ENCODE measurements at regions not wholly inside any gene's neighbourhood (a gene's known extent, or its start where the extent isn't known, plus 50 kb on each side); places are given as distances from the start of the nearest gene placed in this dataset.

DNA sequence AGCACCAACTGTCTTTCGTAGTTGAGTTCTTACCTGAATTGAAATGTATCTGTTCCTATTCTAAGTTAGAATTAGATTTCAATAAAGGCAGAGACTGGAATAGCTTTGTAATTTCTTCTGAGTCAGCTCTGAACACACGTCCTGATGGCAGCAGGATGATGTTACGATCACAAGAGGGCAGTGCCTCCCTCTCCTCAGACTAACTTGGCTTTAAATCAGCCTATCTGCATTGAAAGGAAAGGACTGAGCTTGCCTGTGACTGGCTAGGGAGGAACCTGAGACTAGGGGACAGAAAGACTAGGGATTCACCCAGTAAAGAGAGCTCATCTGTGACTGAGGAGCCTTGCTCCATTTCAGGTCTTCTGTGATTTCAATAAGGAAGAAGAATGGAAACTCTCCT is 323.7 kb upstream of the OR4E1 start:
- H3K9me3 ChIP-seq: no peaks in the 10 kb centered on the region
- H3K36me3 ChIP-seq: no peaks in the 10 kb centered on the region
- 29 to 39% (median 34%) methylated on average over 3 of the region's 3 CpGs for WGBS, 5 donors
- no peak overlapping the region for H3K27ac ChIP-seq
- TF ChIP-seq EP300 (IDR thresholded peaks at IDR 0.05): no peak
- TF ChIP-seq, protein P1, sequence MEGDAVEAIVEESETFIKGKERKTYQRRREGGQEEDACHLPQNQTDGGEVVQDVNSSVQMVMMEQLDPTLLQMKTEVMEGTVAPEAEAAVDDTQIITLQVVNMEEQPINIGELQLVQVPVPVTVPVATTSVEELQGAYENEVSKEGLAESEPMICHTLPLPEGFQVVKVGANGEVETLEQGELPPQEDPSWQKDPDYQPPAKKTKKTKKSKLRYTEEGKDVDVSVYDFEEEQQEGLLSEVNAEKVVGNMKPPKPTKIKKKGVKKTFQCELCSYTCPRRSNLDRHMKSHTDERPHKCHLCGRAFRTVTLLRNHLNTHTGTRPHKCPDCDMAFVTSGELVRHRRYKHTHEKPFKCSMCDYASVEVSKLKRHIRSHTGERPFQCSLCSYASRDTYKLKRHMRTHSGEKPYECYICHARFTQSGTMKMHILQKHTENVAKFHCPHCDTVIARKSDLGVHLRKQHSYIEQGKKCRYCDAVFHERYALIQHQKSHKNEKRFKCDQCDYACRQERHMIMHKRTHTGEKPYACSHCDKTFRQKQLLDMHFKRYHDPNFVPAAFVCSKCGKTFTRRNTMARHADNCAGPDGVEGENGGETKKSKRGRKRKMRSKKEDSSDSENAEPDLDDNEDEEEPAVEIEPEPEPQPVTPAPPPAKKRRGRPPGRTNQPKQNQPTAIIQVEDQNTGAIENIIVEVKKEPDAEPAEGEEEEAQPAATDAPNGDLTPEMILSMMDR (IDR thresholded peaks at IDR 0.05): no peak
- no peak for TF ChIP-seq POLR2AphosphoS5 (IDR thresholded peaks at IDR 0.05)
- no peak for TF ChIP-seq POLR2A (IDR thresholded peaks at IDR 0.05)
- intact Hi-C loops (cut with DNase I; ENCODE audit: low total_unique reads): no loop called here
- H3K27me3 ChIP-seq: peaks cover 0 to under 1% (median 0%) of the 10 kb centered on the region in 3 donors
- no peak overlapping the region for H3K4me3 ChIP-seq
- DNase-seq: peak in 1 of 2 donors; percentile 53
- no peaks in the 10 kb centered on the region for H3K4me1 ChIP-seq

DNA sequence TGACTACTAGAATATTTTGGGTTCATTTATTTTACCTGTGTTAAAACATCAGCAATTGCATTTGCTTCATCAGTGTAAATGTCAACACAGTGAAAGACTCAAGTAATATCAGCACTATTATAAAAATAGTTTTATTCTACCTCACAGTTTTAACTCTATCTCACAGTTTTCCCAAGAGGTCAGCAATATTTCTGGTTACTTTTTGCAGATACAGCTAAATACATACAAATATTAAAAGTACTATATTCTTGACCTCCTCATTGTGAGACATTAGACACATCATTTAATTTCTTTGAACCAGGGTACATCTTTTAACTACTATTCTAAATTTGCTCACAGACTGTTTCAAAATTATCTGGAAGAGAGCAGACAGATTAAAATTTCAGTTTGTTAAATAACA is 321.7 kb upstream of the OR4E1 start:
- Histone ChIP-seq H3K27ac (no peak overlapping the region), H3K9me3 (no peaks in the 10 kb centered on the region), H3K27me3 (peaks cover 0 to 14% (median 0%) of the 10 kb centered on the region in 3 donors), H3K4me3 (no peak overlapping the region), H3K36me3 (no peaks in the 10 kb centered on the region), H3K4me1 (no peaks in the 10 kb centered on the region)
- intact Hi-C loops (cut with DNase I; ENCODE audit: low total_unique reads): no loop called here
- no peak for DNase-seq
- TF ChIP-seq, protein P1 (IDR thresholded peaks at IDR 0.05): no peak

DNA sequence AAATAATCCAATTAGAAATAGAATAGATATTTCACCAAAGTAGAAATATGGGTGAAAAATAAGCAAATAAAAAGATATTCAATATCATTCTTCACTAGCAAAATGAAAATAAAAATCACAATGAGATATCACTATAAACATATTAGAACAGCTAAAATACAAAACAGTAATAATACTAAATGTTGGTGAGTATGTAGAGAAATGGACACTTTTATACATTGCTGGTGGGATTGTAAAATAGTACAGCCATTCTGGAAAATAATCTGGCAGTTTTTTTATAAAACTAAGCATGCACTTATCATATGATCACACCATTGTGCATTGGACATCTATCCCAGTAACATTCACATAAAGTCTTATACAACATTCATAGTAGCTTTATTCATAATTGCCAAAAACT is 320.2 kb upstream of the OR4E1 start:
- Histone ChIP-seq H3K27ac (no peak overlapping the region), H3K36me3 (no peaks in the 10 kb centered on the region), H3K4me3 (no peak overlapping the region), H3K4me1 (no peaks in the 10 kb centered on the region), H3K27me3 (peaks cover 0 to 14% (median 0%) of the 10 kb centered on the region in 3 donors), H3K9me3 (no peaks in the 10 kb centered on the region)
- no peak for DNase-seq
- intact Hi-C loops (cut with DNase I; ENCODE audit: low total_unique reads): no loop called here
- TF ChIP-seq, protein P1 (IDR thresholded peaks at IDR 0.05): no peak
- TF ChIP-seq POLR2AphosphoS5 (IDR thresholded peaks at IDR 0.05): no peak
- TF ChIP-seq POLR2A (IDR thresholded peaks at IDR 0.05): no peak
- no peak for TF ChIP-seq EP300 (IDR thresholded peaks at IDR 0.05)

DNA sequence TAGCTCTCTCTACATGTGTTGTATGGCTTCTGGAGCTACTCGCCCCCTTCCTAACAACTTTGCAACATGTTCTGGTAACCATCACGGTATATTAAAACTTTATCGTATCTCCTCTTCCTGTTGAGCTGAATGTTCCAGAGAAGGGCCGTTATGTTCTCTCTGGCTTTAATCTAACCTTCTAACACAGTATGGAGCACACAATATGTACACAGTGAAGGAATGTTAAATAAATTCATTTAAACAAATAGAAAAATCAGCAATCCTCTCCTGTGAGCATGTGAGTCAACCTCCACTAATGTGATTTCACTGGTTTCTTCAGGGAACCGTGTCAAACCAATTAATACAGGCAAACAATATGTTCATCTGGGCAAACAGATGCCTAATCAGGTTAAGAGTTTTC is 319.5 kb upstream of the OR4E1 start:
- H3K27ac ChIP-seq: no peak overlapping the region
- no peaks in the 10 kb centered on the region for H3K4me1 ChIP-seq
- H3K27me3 ChIP-seq: peaks cover 0 to 14% (median 0%) of the 10 kb centered on the region in 3 donors
- H3K9me3 ChIP-seq: no peaks in the 10 kb centered on the region
- TF ChIP-seq EP300 (IDR thresholded peaks at IDR 0.05) (no peak), POLR2AphosphoS5 (IDR thresholded peaks at IDR 0.05) (no peak), POLR2A (IDR thresholded peaks at IDR 0.05) (no peak)
- TF ChIP-seq, protein P1 (IDR thresholded peaks at IDR 0.05): no peak
- no peak overlapping the region for H3K4me3 ChIP-seq
- intact Hi-C loops (cut with DNase I; ENCODE audit: low total_unique reads): no loop called here
- no peaks in the 10 kb centered on the region for H3K36me3 ChIP-seq
- DNase-seq: no peak
- 35 to 53% (median 40%) methylated on average over 5 of the region's 5 CpGs for WGBS, 5 donors

DNA sequence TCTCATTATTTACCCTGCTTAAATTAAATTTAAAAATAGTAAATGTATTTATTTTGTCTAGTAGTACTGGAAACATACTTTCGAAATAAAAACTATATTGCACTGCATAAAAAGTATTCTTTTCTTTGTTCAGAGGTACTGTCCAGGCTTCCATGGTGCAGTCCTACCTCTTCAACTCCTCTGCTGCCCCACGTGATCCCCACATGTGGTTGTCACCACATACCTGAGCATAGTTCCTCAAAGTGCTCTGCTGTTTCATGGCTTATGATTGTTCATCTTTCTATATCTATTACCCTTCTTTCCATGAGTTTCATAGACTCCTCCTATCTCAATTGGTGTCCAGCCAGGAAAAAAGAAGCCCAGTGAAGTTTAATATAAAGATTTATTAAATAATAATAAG is 317.5 kb upstream of the OR4E1 start:
- no peaks in the 10 kb centered on the region for H3K36me3 ChIP-seq
- intact Hi-C loops (cut with DNase I; ENCODE audit: low total_unique reads): no loop called here
- no peak for TF ChIP-seq POLR2A (IDR thresholded peaks at IDR 0.05)
- no peak for TF ChIP-seq EP300 (IDR thresholded peaks at IDR 0.05)
- no peak for TF ChIP-seq POLR2AphosphoS5 (IDR thresholded peaks at IDR 0.05)
- no peaks in the 10 kb centered on the region for H3K4me1 ChIP-seq
- WGBS, 5 donors: 58 to 69% (median 63%) methylated on average over 2 of the region's 2 CpGs
- DNase-seq: no peak
- no peaks in the 10 kb centered on the region for H3K9me3 ChIP-seq
- H3K4me3 ChIP-seq: no peak overlapping the region
- H3K27ac ChIP-seq: no peak overlapping the region
- peaks cover 0 to 14% (median 0%) of the 10 kb centered on the region in 3 donors for H3K27me3 ChIP-seq
